Inferior parietal cortex (tissue), 1 donor: ENCODE measurements at regions not wholly inside any gene's neighbourhood (a gene's known extent, or its start where the extent isn't known, plus 50 kb on each side); places are given as distances from the start of the nearest gene placed in this dataset.
"Not testable (repeated sequence)": the region's sequence is repeated elsewhere in the genome, so short reads cannot be mapped to it uniquely, and the experiment has no call there.

Experiments
- DNase-seq: peaks from one replicate; pipeline ENCODE4 v3.0.0-alpha.2; 2016; ENCODE audit errors: extremely low spot score

DNA sequence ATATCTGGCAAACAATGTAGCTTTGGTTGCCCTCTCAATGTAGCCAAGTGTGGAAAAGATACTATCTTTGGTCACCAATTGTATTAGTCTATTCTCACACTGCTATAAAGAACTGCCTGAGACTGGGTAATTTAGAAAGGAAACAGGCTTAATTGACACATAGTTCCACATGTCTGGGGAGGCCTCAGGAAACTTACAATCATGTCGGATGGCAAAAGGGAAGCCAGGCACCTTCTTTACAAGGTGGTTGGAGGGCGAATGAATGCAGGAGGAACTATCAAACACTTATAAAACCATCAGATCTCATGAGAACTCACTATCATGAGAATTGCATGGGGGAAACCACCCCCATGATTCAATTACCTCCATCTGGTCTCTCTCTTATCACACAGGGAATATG, 133.1 kb upstream of the TBCA start:
- no peak for DNase-seq

GRCh38 chr5:77908787-77909186, 132.6 kb upstream of the TBCA start:
- no peak for DNase-seq

DNA sequence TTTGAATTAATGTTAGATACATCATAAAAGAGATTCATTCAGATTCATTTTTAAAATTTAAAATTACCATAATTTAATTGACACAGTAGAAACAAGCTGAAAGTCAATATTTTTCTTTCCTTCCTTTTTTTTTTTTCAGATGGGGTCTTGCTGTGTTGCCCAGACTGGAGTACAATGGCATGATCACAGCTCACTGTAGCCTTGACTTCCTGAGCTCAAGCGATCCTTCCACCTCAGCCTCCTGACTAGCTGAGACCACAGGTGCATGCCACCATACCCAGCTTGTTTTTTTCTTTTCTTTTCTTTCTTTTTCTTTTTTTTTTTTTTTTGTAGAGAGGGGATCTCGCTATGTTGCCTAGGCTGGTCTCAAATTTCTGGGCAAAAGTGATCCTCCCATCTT, 131.6 kb upstream of the TBCA start:
- DNase-seq, result no peak

- no peak for DNase-seq
Observed at GRCh38 chr5:77906806-77907205, 130.7 kb upstream of the TBCA start.

GRCh38 chr5:77904362-77904761, 128.2 kb upstream of the TBCA start:
- no peak for DNase-seq

DNA sequence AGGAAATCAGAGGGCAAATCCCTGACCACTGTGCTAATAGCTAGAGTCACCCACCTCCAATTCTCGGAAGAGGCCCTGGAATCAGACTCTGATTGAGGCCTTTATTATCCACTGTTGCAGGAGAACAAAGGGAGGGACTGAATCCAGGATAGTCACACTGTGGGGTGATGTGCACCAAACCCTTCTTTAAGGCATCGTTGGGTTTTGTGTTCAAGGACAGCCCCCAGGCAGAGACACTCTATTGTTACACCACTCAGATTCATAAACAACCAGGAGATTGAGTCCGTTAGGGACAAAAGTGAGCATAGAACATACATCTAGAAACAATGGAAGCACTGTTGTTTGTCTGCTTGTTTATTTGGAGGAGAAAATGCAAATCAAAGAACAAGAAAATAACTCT, 124.6 kb upstream of the TBCA start:
- peak; percentile 77 for DNase-seq

DNA sequence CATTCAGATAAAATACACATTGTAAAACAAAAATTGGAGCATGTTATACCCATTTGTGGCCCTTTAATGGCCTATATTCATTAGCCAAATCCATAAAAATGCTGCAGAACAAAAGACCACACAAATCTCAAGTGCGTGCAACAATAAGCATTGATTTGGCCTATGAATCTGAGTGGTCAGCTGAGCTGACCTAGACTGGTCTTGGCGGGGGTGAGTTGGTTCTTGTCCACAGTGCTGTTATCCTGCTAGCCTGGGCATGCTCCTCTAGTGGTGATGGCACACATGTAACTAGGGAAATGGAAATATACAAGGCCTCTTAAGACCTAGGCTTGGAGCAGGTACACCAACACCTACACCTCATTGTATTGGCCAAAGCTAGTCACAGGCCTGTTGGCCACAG, 122.2 kb upstream of the TBCA start:
- DNase-seq, result peak; percentile 83

GRCh38 chr5:77896338-77896737, 120.2 kb upstream of the TBCA start:
- DNase-seq, result no peak

DNA sequence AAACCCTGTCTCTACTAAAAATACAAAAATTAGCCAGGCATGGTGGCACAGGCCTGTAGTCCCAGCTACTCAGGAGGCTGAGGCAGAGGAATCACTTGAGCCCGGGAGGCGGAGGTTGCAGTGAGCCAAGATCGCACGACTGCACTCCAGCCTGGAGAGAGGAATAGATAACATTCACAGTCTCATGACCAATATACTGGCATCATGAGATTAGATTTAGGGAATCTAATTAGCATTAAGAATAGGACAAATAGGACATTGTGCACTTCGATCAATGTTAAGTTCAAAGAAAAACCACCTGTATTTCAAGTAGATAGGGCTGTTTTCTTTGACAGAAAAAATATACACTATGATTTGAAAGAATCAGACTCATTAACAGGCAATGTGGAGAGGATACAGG, 118.0 kb upstream of the TBCA start:
- not testable (repeated sequence) for DNase-seq

DNA sequence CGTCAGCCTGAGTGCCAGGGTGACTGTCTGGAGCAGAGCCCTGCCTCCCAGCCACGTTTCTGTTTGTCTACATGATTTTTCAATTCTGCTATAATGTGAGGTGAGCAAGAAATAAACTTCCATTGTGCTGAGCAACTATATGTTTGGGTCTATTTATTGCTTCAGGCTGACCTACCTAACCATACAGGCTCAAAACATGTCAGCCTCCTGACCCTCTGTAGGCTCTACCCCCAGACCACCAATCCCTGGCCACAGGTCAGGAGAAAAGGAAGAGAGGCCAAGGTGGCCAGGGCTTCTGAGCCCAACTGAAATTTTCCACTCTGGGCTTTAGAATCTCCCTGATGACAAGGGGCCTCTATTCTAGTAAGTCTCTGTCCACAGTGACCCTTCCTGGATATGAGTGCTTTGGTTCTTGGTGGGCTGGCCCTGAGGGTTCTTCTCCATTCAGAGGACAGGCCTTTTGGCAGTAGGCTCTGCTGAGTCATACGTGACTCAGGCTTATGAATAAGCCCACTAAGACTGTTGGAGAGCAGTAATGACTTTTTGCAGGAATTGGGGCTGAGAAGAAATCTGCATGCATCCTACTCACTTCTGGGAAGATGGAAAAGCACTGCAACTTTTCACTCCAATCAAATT, 117.2 kb upstream of the TBCA start:
- DNase-seq, result peak; percentile 37

DNA sequence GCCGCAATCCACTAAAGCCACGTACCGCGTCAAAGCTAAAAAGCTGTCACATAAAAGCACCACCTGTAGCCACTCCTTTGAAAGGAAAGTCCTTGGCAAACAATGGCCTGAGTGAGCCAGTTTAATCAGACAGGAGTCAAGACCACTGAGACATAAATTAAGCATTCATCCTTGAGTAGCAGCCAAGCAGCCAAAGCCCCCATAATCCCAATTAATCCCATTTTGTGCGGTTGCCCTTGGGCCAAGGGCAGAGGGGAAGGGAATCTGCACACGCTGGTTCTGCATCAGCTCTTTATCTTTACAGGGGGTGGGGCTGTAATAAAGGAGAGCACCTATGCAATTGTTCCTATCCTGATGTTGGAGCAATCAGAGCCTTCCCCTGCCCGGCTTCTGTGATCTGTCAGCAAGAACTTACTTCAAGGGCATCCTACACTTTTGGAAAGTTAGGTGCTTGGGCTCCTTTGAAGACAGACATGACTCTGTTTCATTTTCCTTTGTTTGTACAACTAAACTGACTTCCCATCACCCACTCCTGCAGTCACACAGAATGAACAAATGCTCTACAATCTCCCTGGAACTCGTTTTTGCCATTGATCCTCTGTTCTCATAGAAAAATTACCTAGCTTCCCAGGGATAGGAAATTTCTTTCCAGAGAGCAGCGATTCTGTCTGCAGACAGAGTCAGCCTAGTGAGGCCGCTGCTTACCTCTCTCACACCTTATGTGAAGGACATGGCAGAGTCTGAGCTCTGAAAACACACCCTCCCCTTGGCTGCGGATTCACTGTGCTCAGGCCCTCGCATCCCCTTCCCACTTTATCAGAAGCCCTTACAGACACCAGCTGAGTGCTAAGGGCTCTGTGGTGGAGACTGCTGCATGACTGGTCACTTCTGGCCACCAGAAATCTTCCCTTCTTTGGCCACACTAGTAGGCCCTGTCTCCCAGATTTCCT, 116.2 kb upstream of the TBCA start:
- no peak for DNase-seq

DNA sequence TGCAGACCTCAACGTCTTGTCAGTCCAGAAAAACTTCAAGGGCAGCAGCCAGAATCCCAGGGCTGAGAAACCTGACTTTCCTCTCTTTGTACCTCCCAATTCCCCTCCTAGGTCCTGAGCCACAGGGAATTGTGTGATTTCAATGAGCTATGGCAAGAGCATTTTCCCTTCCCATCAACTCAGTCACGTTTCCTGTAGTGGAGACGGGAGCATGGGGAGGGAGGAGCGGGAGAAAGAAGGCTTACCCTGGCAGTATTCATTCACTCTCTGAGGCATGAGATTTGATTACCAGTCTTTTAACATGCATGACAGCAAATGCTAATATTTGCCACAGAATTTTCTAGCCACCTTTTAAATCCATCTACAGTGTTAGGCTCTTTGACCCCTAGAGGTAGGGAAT, 109.4 kb upstream of the TBCA start:
- DNase-seq, result no peak

- DNase-seq, result no peak
Observed at GRCh38 chr5:77882670-77883257, 106.6 kb upstream of the TBCA start.

GRCh38 chr5:77881528-77881927, 105.4 kb upstream of the TBCA start:
- no peak for DNase-seq

DNA sequence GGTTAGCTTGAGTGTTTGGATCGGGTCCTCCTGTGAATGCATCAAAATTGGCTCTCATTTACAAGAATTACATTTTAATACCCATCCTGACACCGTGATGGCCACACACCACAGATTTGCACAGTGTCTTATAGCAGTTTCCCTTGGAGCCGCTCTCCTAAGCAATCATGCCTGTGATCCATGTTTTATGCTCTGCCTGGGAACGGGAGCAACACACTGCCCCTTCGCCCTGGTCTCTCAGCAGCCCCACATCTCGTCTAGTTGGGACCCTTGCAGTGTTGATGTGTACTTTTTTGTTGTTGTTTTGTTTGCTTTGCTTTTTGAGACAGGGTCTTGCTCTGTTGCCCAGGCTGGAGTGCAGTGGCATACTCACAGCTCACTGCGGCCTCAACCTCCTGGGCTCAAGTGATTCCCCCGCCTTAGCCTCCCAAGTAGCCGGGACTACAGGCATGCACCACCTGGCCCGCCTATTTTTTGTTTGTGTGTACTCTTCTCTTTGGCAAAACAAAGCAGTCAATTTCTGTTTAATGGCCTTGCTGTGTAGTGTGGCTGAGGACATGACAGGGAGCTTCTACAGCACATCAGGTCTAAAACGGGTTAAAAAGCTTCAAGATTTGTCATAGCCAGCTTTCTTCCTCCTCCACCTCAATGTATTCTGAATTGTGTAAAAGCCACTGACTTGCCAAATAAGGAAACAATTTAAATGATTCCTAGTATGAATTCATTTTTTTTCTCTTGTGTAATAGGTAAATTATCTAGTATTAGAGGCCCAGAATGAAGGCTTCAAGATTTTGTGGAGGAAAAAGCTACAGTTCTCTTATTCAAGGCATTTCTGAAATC, 101.6 kb upstream of the TBCA start:
- no peak for DNase-seq

- DNase-seq, result no peak
Observed at GRCh38 chr5:77876862-77877502, 100.8 kb upstream of the TBCA start.

GRCh38 chr5:77876316-77876715, 100.2 kb upstream of the TBCA start:
- no peak for DNase-seq

GRCh38 chr5:77874691-77875090, 98.6 kb upstream of the TBCA start:
- DNase-seq, result no peak

- no peak for DNase-seq
Observed at GRCh38 chr5:77873239-77873638, 97.1 kb upstream of the TBCA start.

GRCh38 chr5:77871946-77872345, 95.8 kb upstream of the TBCA start:
- DNase-seq, result no peak

- no peak for DNase-seq
Observed at GRCh38 chr5:77871016-77871415, 94.9 kb upstream of the TBCA start.
